HepG2 (cell line): ENCODE measurements at regions not wholly inside any gene's neighbourhood (a gene's known extent, or its start where the extent isn't known, plus 50 kb on each side); places are given as distances from the start of the nearest gene placed in this dataset.

Experiments
- ATAC-seq: fragments of 200-7000 bp; cut with Tn5 transposase; 3 replicates; pipeline ENCODE4 v1.9.1; 2020; ENCODE audit warnings: mild to moderate bottlenecking, moderate library complexity
- BruUV-seq: library from RNA; stranded (reverse); fragments of 400-500 nt; replicated peaks from 2 replicates; lab custom pipeline; 2021; lab: Mats Ljungman, UMichigan
- CTCF ChIA-PET: fragments of 300-600 bp; formaldehyde crosslinking; extraction: SDS; loops from one replicate; lab custom pipeline; 2021; ENCODE audit warnings: low total read pairs, inconsistent platforms, low intra/inter-chr PET ratio; lab: Yijun Ruan, JAX
- POLR2A ChIA-PET: fragments of 350-600 bp; sonication (Branson Sonifier 250); formaldehyde crosslinking; loops from one replicate; lab custom pipeline; 2020; ENCODE audit warnings: antibody characterized with exemption, inconsistent platforms; lab: Yijun Ruan, JAX
- DNase-seq: peaks from one replicate; pipeline ENCODE4 v3.0.0-alpha.2; 2015; ENCODE audit warnings: low spot score
- FAIRE-seq: peaks from 3 replicates; lab custom pipeline; 2011; peaks lifted over from hg19 to GRCh38; lab: Jason Lieb, UNC
- H2AFZ ChIP-seq: one replicate; pipeline ENCODE4 v1.6.1; 2011; ENCODE audit warnings: low read length, inconsistent platforms
- H3K27ac ChIP-seq: fragments of 300-600 bp; 3 replicates; pipeline ENCODE4 v1.8.0; 2011; ENCODE audit warnings: mixed run types, mild to moderate bottlenecking, mixed read lengths, low read length, inconsistent platforms; ENCODE audit not compliant: insufficient read depth; ENCODE audit errors: extremely low read length
- H3K27me3 ChIP-seq, 2 experiments: fragments of 200-600 bp in 1 of 2; 2 replicates in 1 of 2; 3 replicates in 1 of 2; pipeline versions ENCODE4 v1.6.0 to v1.8.0; 2011; ENCODE audit warnings: low read length in 2 of 2, mild to moderate bottlenecking in 2 of 2, moderate library complexity in 2 of 2, inconsistent platforms in 1 of 2; ENCODE audit not compliant: insufficient read depth in 2 of 2, control insufficient read depth in 1 of 2
- H3K36me3 ChIP-seq, 2 experiments: fragments of 200-600 bp in 1 of 2; replicated peaks in 1 of 2; 2 replicates in 1 of 2; 3 replicates in 1 of 2; pipeline versions ENCODE4 v1.5.1 to v1.8.0; 2011; ENCODE audit warnings: low read length in 2 of 2, inconsistent platforms in 1 of 2; ENCODE audit not compliant: insufficient read depth in 2 of 2, control insufficient read depth in 1 of 2
- H3K4me1 ChIP-seq: 2 replicates; pipeline ENCODE4 v1.5.1; 2012; ENCODE audit warnings: low read length, inconsistent platforms; ENCODE audit not compliant: insufficient read depth
- H3K4me2 ChIP-seq: 2 replicates; pipeline ENCODE4 v1.6.0; 2011; ENCODE audit warnings: low read depth, low read length, inconsistent platforms
- H3K4me3 ChIP-seq, 3 experiments: fragments of 200-600 bp in 1 of 3; sonication (generic), shearing (Covaris generic) in 1 of 3; replicated peaks in 1 of 3; 2 replicates each; pipeline ENCODE4 v1.5.1; 2011 to 2016; ENCODE audit warnings: low read length in 3 of 3, inconsistent platforms in 2 of 3, low read depth in 2 of 3, mild to moderate bottlenecking in 2 of 3, control low read depth in 1 of 3, mixed read lengths in 1 of 3; ENCODE audit not compliant: insufficient read depth in 1 of 3
- H3K79me2 ChIP-seq: one replicate; pipeline ENCODE4 v1.6.1; 2011; ENCODE audit warnings: low read length, inconsistent platforms; ENCODE audit not compliant: insufficient read depth
- H3K9ac ChIP-seq: 2 replicates; pipeline ENCODE4 v1.6.0; 2011; ENCODE audit warnings: mild to moderate bottlenecking, low read depth, low read length, inconsistent platforms; ENCODE audit not compliant: insufficient read depth
- H3K9me3 ChIP-seq: 2 replicates; pipeline ENCODE4 v1.5.1; 2012; ENCODE audit warnings: mild to moderate bottlenecking, low read length
- H4K20me1 ChIP-seq: 2 replicates; pipeline ENCODE4 v1.6.0; 2011; ENCODE audit warnings: inconsistent platforms, mild to moderate bottlenecking, low read length, moderate library complexity; ENCODE audit not compliant: insufficient read depth
- ATF7 ChIP-seq, 2 experiments: fragments of 450-650 bp in 1 of 2; sonication (generic) in 1 of 2; formaldehyde crosslinking in 1 of 2; IDR thresholded peaks; 2 replicates each; pipeline versions ENCODE4 v1.4.0 to v1.6.1; 2016 to 2020; ENCODE audit warnings: antibody characterized with exemption in 1 of 2, mild to moderate bottlenecking in 1 of 2, missing genetic modification reagents in 1 of 2
- CREB1 ChIP-seq, 2 experiments: fragments of 450-650 bp in 1 of 2; IDR thresholded peaks; 2 replicates each; pipeline ENCODE4 v1.6.1; 2016 to 2017; ENCODE audit warnings: control low read depth in 1 of 2, mild to moderate bottlenecking in 1 of 2, missing compliant biosample characterization in 1 of 2, missing genetic modification characterization in 1 of 2
- E2F5 ChIP-seq: sonication (generic); formaldehyde crosslinking; conservative IDR thresholded peaks from 2 replicates; pipeline ENCODE4 v1.4.0; 2020; ENCODE audit warnings: missing genetic modification reagents
- GATAD2A ChIP-seq: IDR thresholded peaks from 2 replicates; pipeline ENCODE4 v1.6.1; 2016
- JARID2 ChIP-seq: sonication (generic); formaldehyde crosslinking; IDR thresholded peaks from 2 replicates; pipeline ENCODE4 v1.8.1; 2023; ENCODE audit warnings: missing genetic modification reagents, inconsistent platforms; ENCODE audit not compliant: insufficient replicate concordance
- NR0B2 ChIP-seq: sonication (generic); formaldehyde crosslinking; IDR thresholded peaks from 2 replicates; pipeline ENCODE4 v1.4.0; 2020; ENCODE audit warnings: mild to moderate bottlenecking, missing genetic modification reagents
- PHF5A ChIP-seq: IDR thresholded peaks from one replicate; pipeline ENCODE4 v1.6.1; 2018; ENCODE audit warnings: low read depth, missing genetic modification reagents; ENCODE audit not compliant: unreplicated experiment
- TCF7 ChIP-seq: sonication (generic); IDR thresholded peaks from 2 replicates; pipeline ENCODE4 v1.6.1; 2016; ENCODE audit warnings: antibody characterized with exemption, low read depth
- THYN1 ChIP-seq: sonication (generic); formaldehyde crosslinking; IDR thresholded peaks from 2 replicates; pipeline ENCODE4 v1.8.1; 2023; ENCODE audit warnings: low read depth, mild to moderate bottlenecking, moderate library complexity, missing genetic modification reagents, borderline replicate concordance
- ZBTB25 ChIP-seq: IDR thresholded peaks from 2 replicates; pipeline ENCODE4 v1.6.1; 2018; ENCODE audit warnings: missing genetic modification reagents
- ZBTB49 ChIP-seq: sonication (generic); formaldehyde crosslinking; IDR thresholded peaks from 2 replicates; pipeline ENCODE4 v1.4.0; 2020; ENCODE audit warnings: missing genetic modification reagents, borderline replicate concordance
- ZMYM4 ChIP-seq: sonication (generic); formaldehyde crosslinking; IDR thresholded peaks from 2 replicates; pipeline ENCODE4 v1.8.1; 2023; ENCODE audit warnings: mild to moderate bottlenecking, missing genetic modification reagents
- ZNF160 ChIP-seq: sonication (generic); formaldehyde crosslinking; IDR thresholded peaks from 2 replicates; pipeline ENCODE4 v1.8.0; 2022; ENCODE audit warnings: mild to moderate bottlenecking, inconsistent platforms, missing genetic modification reagents
- ZNF510 ChIP-seq: sonication (generic); formaldehyde crosslinking; IDR thresholded peaks from 2 replicates; pipeline ENCODE4 v1.4.0; 2020; ENCODE audit warnings: low read depth, mild to moderate bottlenecking, missing genetic modification reagents
- ZNF619 ChIP-seq: sonication (generic); formaldehyde crosslinking; IDR thresholded peaks from 2 replicates; pipeline ENCODE4 v1.4.0; 2020; ENCODE audit warnings: mild to moderate bottlenecking, missing genetic modification reagents
- ZNF746 ChIP-seq: sonication (generic); formaldehyde crosslinking; IDR thresholded peaks from 2 replicates; pipeline ENCODE4 v1.8.0; 2022; ENCODE audit warnings: mild to moderate bottlenecking, missing genetic modification reagents
- ZNF850 ChIP-seq: sonication (generic); formaldehyde crosslinking; conservative IDR thresholded peaks from 2 replicates; pipeline ENCODE4 v1.9.0; 2021; ENCODE audit warnings: mild to moderate bottlenecking, missing genetic modification reagents
- WGBS: methylation state at CpG from one replicate; pipeline ENCODE4 v1.1.6; 2017; ENCODE audit warnings: low lambda C conversion rate; 5-methylcytosine and 5-hydroxymethylcytosine counted together
- in situ Hi-C: cut with HindIII; loops from 2 replicates; pipeline ENCODE4 v1.10.0; 2017; ENCODE audit warnings: low pct_unique_long_range_greater_than_20kb; ENCODE audit not compliant: extremely low pct_ligation_motif_present
- intact Hi-C: fragments of 100-400 bp; cut with micrococcal nuclease; formaldehyde crosslinking; loops from one replicate; pipeline ENCODE4 v1.10.0; 2022; ENCODE audit not compliant: unreplicated experiment

- DNase-seq (no peak), FAIRE-seq (no peak), ATAC-seq (no peak)
- TF ChIP-seq ZNF746 (CRISPR knock-in tag), result no peak
- no peak for TF ChIP-seq ZNF510 (CRISPR knock-in tag)
- TF ChIP-seq NR0B2 (CRISPR knock-in tag), result no peak
- TF ChIP-seq CREB1 (IDR thresholded peaks at IDR 0.05), result peak; percentile 77
- TF ChIP-seq CREB1 (CRISPR knock-in tag; IDR thresholded peaks at IDR 0.05), result no peak
- no peak for TF ChIP-seq ZNF850 (CRISPR knock-in tag)
- TF ChIP-seq ZBTB49 (CRISPR knock-in tag), result no peak
- no peak for TF ChIP-seq THYN1 (CRISPR knock-in tag)
- TF ChIP-seq GATAD2A, result no peak
- no peak for TF ChIP-seq ZBTB25 (CRISPR knock-in tag)
- no peak for TF ChIP-seq ZNF619 (CRISPR knock-in tag)
- TF ChIP-seq ATF7 (IDR thresholded peaks at IDR 0.05), result peak; percentile 79
- TF ChIP-seq ATF7 (CRISPR knock-in tag; IDR thresholded peaks at IDR 0.05), result no peak
- no peak for TF ChIP-seq TCF7
- TF ChIP-seq E2F5 (CRISPR knock-in tag), result no peak
- TF ChIP-seq ZNF160, result no peak
- TF ChIP-seq ZMYM4 (CRISPR knock-in tag), result no peak
- no peak for TF ChIP-seq PHF5A
- TF ChIP-seq JARID2 (CRISPR knock-in tag), result no peak
- Histone ChIP-seq H3K27ac (no peak overlapping the region), H3K27me3 (no peaks in the 10 kb centered on the region), H3K9me3 (no peaks in the 10 kb centered on the region), H4K20me1 (no peaks in the 10 kb centered on the region), H3K79me2 (no peaks in the 10 kb centered on the region), H2AFZ (no peak overlapping the region), H3K36me3 (no peaks in the 10 kb centered on the region), H3K4me1 (peaks cover 8% of the 10 kb centered on the region; the same call in 1 of the 2 replicates), H3K9ac (no peak overlapping the region), H3K4me3 (no peak overlapping the region), H3K4me2 (no peak overlapping the region)
- no TSS peak for BruUV-seq
- 5% methylated on average over 1 of the region's 1 CpG for WGBS
- intact Hi-C loops, result no loop called here
- POLR2A ChIA-PET, result no interaction called here
- CTCF ChIA-PET, result no interaction called here
- in situ Hi-C loops, result no loop called here
Observed at GRCh38 chr12:74394647-74395046, 143.0 kb upstream of the ATXN7L3B start.
